ENCODE measurements at regions not wholly inside any gene's neighbourhood (a gene's known extent, or its start where the extent isn't known, plus 50 kb on each side); places are given as distances from the start of the nearest gene placed in this dataset.

DNA sequence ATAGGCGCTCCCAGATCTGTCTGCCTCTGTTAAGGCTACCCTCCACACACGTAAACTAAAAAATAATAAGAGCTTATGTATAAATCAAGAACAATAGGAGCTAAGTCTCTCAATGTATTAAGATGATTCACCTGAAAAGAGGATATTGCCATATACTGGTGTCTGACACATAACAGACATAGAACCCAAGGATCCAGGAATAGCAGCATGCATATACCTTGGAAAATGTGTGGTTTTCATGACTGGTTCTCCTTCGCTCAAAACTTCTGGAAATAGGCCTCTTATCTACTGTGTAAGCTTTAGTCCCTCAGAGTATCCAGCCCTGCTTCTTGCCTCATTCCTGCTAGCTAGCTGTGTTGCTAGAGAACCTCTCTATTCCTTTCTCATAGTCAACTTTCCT lies 203.7 kb upstream of the SLITRK2 start:
- TF ChIP-seq HNF4A (conservative IDR thresholded peaks at IDR 0.05) (no peak), CTCF (IDR thresholded peaks at IDR 0.05; ENCODE audit: low read depth, low read length, missing input control) (no peak)
